Sigmoid colon (tissue), 6 donors: ENCODE measurements at regions not wholly inside any gene's neighbourhood (a gene's known extent, or its start where the extent isn't known, plus 50 kb on each side); places are given as distances from the start of the nearest gene placed in this dataset.

ENCODE experiments used
- DNase-seq: peaks from one replicate; pipeline ENCODE4 v3.0.0-alpha.2; 2019
- H3K27ac ChIP-seq, 4 donors: fragments of 200-600 bp; sonication (generic); one replicate each; pipeline ENCODE4 v1.5.1; 2016 to 2019; ENCODE audit warnings: mild to moderate bottlenecking in 1 of 4
- H3K27me3 ChIP-seq, 3 donors: fragments of 200-600 bp; sonication (generic); one replicate each; pipeline ENCODE4 v1.5.1; 2019; ENCODE audit warnings: mild to moderate bottlenecking in 1 of 3
- H3K36me3 ChIP-seq, 4 donors: fragments of 200-600 bp; sonication (generic); one replicate each; pipeline ENCODE4 v1.5.1; 2016 to 2019
- H3K4me1 ChIP-seq, 4 donors: fragments of 200-600 bp; sonication (generic); one replicate each; pipeline ENCODE4 v1.5.1; 2017 to 2019
- H3K4me3 ChIP-seq, 4 donors: fragments of 200-600 bp; sonication (generic); one replicate each; pipeline ENCODE4 v1.5.1; 2017 to 2019; ENCODE audit warnings: mild to moderate bottlenecking in 2 of 4, moderate library complexity in 1 of 4
- H3K9me3 ChIP-seq, 4 donors: fragments of 200-600 bp in 3 of 4; sonication (generic) in 3 of 4; one replicate each; pipeline versions ENCODE4 v1.5.1 to v1.6.1; 2013 to 2019
- CTCF ChIP-seq, 4 experiments: fragments of 450-650 bp in 3 of 4; fragments of 200-600 bp in 1 of 4; IDR thresholded peaks; one replicate each; pipeline ENCODE4 v1.5.1; 2016 to 2019; ENCODE audit warnings: antibody characterized with exemption in 4 of 4, mild to moderate bottlenecking in 3 of 4, moderate library complexity in 2 of 4
- EP300 ChIP-seq, 4 donors: sonication (generic); formaldehyde crosslinking; IDR thresholded peaks; one replicate each; pipeline ENCODE4 v1.6.1; 2017; ENCODE audit warnings: antibody characterized with exemption in 4 of 4
- POLR2A ChIP-seq, 2 donors: fragments of 450-650 bp; IDR thresholded peaks; one replicate each; pipeline ENCODE4 v1.6.1; 2016; ENCODE audit warnings: antibody characterized with exemption in 2 of 2, mild to moderate bottlenecking in 2 of 2, moderate library complexity in 2 of 2
- POLR2AphosphoS5 ChIP-seq, 4 donors: sonication (generic); formaldehyde crosslinking; IDR thresholded peaks; one replicate each; pipeline ENCODE4 v1.6.1; 2017; ENCODE audit warnings: antibody characterized with exemption in 4 of 4
- WGBS, 2 donors: extraction: QIAGEN DNeasy Blood & Tissue Kit; methylation state at CpG; one replicate each; pipeline ENCODE4 v1.1.7; 2013; 5-methylcytosine and 5-hydroxymethylcytosine counted together
- intact Hi-C: fragments of 100-400 bp; cut with DNase I; formaldehyde crosslinking; loops from one replicate; pipeline ENCODE4 v1.15.1; 2023
- donor health status: healthy with polysubstance abuse.
- donor health status: healthy.

GRCh38 chr14:44712024-44712815 lies 205.1 kb upstream of the FSCB start:
- intact Hi-C loops, result no loop called here
- Histone ChIP-seq H3K4me3 (no peak overlapping the region), H3K4me1 (peaks cover 0 to 12% (median 6%) of the 10 kb centered on the region in 4 donors), H3K9me3 (peaks cover 0 to 2% (median 0%) of the 10 kb centered on the region in 4 donors), H3K27me3 (no peaks in the 10 kb centered on the region), H3K36me3 (no peaks in the 10 kb centered on the region), H3K27ac (no peak overlapping the region)
- no peak for DNase-seq
- TF ChIP-seq POLR2A (IDR thresholded peaks at IDR 0.05) (no peak), EP300 (IDR thresholded peaks at IDR 0.05) (no peak), POLR2AphosphoS5 (IDR thresholded peaks at IDR 0.05) (no peak), CTCF (IDR thresholded peaks at IDR 0.05) (no peak)
- 35 to 54% methylated on average over 9 of the region's 9 CpGs for WGBS, 2 donors

DNA sequence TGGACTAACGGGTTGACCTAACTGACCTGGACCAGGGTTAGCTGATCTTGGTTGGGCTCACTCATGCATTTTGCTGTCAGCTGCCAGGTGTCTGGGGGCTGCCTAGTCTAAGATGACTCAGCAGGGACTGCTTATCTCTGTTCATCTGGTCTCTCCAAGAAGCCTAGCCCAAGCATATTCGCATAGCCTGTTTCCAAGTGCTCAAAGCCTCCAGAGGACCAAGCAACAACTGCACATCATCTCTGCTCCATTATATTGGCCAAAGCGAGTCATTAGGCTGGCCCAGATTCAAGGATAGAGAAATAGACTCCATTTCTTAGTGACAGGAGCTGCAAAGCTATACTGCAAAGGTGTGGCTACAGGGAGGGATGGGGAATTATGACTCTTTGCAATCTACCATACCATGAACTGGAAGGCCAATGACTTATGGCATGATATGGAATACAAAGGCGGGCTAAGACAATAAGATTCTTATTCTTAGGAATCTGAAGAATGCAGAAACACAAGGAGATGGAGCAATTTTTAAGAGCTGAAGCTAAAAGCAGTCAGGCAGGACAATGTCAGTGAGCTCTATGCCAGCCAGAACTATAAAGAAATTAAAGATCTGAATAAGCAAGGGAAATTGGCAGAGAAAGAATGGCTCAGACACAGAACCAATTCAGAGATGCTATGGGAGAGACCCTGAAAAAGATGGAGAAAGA lies 194.6 kb upstream of the FSCB start:
- Histone ChIP-seq H3K4me1 (no peaks in the 10 kb centered on the region), H3K4me3 (no peak overlapping the region), H3K36me3 (no peaks in the 10 kb centered on the region), H3K27me3 (no peaks in the 10 kb centered on the region), H3K9me3 (no peaks in the 10 kb centered on the region), H3K27ac (no peak overlapping the region)
- no peak for DNase-seq
- TF ChIP-seq CTCF (IDR thresholded peaks at IDR 0.05) (no peak), POLR2AphosphoS5 (IDR thresholded peaks at IDR 0.05) (no peak), EP300 (IDR thresholded peaks at IDR 0.05) (no peak), POLR2A (IDR thresholded peaks at IDR 0.05) (no peak)
- 56 to 60% methylated on average over 4 of the region's 4 CpGs for WGBS, 2 donors
- intact Hi-C loops, result no loop called here

DNA sequence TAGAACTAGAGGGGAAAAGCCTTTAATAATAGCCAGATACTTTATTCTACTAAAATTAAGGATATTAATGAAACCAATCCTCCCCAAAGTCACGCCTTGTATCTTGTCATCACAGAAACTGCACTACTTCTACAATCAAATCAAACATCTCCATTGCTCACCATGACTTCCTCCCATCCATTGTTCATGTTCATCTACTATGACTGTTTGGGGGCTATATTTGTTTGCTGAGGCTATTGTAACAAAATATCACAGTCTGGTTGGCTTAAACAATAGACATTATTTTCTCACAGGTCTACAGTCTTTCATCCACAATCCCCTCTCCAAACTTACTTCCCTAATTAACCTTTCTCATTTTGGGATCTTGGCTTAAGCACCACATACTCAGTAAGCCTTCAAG lies 193.6 kb upstream of the FSCB start:
- no peak overlapping the region for H3K4me3 ChIP-seq
- no peaks in the 10 kb centered on the region for H3K36me3 ChIP-seq
- no peak overlapping the region for H3K27ac ChIP-seq
- no peaks in the 10 kb centered on the region for H3K9me3 ChIP-seq
- DNase-seq, result no peak
- no peaks in the 10 kb centered on the region for H3K27me3 ChIP-seq
- intact Hi-C loops, result no loop called here
- TF ChIP-seq POLR2AphosphoS5 (IDR thresholded peaks at IDR 0.05), result no peak
- no peak for TF ChIP-seq POLR2A (IDR thresholded peaks at IDR 0.05)
- TF ChIP-seq EP300 (IDR thresholded peaks at IDR 0.05), result no peak
- no peak for TF ChIP-seq CTCF (IDR thresholded peaks at IDR 0.05)
- 75 to 78% methylated on average over 1 of the region's 1 CpG for WGBS, 2 donors
- H3K4me1 ChIP-seq, result no peaks in the 10 kb centered on the region

DNA sequence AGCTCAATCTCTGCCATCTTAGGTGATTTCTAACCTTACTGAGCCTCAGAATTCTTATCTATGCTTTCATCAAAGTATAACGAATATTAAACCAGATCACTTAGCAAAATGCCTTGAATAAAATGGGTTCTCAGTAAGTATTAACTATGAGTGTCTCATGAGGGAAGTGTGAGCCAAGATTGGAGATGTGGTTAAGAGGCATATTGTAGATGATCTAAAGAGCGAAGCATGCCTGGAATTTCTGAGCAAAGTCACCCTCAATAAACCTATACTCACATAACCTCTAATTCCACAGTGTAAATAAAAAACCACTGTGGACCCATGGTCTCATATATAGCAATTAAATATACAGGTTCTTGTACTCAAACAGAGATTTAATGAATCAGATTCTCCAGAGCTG lies 193.1 kb upstream of the FSCB start:
- Histone ChIP-seq H3K4me1 (no peaks in the 10 kb centered on the region), H3K9me3 (no peaks in the 10 kb centered on the region), H3K4me3 (no peak overlapping the region), H3K27ac (no peak overlapping the region), H3K36me3 (no peaks in the 10 kb centered on the region), H3K27me3 (no peaks in the 10 kb centered on the region)
- intact Hi-C loops, result no loop called here
- WGBS, 2 donors, result 63 to 76% methylated on average over 2 of the region's 2 CpGs
- TF ChIP-seq POLR2A (IDR thresholded peaks at IDR 0.05) (no peak), CTCF (IDR thresholded peaks at IDR 0.05) (no peak), EP300 (IDR thresholded peaks at IDR 0.05) (no peak), POLR2AphosphoS5 (IDR thresholded peaks at IDR 0.05) (no peak)
- no peak for DNase-seq
